ENCODE measurements at regions not wholly inside any gene's neighbourhood (a gene's known extent, or its start where the extent isn't known, plus 50 kb on each side); places are given as distances from the start of the nearest gene placed in this dataset.

GRCh38 chr2:128556633-128557032, 238.0 kb upstream of the HS6ST1 start:
- no peaks in the 10 kb centered on the region for H3K79me2 ChIP-seq (ENCODE audit: insufficient read depth, low read length)
- DNase-seq (ENCODE audit: low spot score) (no peak), FAIRE-seq (no peak), ATAC-seq (no peak)
- ChIA-PET POLR2A (no interaction called here), CTCF (ENCODE audit: low intra/inter-chr PET ratio, low total read pairs) (no interaction called here)
- BruUV-seq (replicated peaks): no TSS peak
- no peak for TF ChIP-seq CBFB (CRISPR knock-in tag; IDR thresholded peaks at IDR 0.05)
- no peak for TF ChIP-seq NR0B2 (CRISPR knock-in tag; IDR thresholded peaks at IDR 0.05)
- no peak for TF ChIP-seq JDP2 (CRISPR knock-in tag; IDR thresholded peaks at IDR 0.05; ENCODE audit: borderline replicate concordance)
- no peak for TF ChIP-seq MATR3 (CRISPR knock-in tag; IDR thresholded peaks at IDR 0.05)
- no peak for TF ChIP-seq THYN1 (CRISPR knock-in tag; IDR thresholded peaks at IDR 0.05; ENCODE audit: borderline replicate concordance, low read depth)
- no peak for TF ChIP-seq ZBTB14 (CRISPR knock-in tag; IDR thresholded peaks at IDR 0.05)
- TF ChIP-seq ZNF784 (CRISPR knock-in tag; IDR thresholded peaks at IDR 0.05; ENCODE audit: borderline replicate concordance): no peak
- TF ChIP-seq ZNF18 (CRISPR knock-in tag; IDR thresholded peaks at IDR 0.05; ENCODE audit: insufficient replicate concordance): no peak
- no peak for TF ChIP-seq ATF1 (CRISPR knock-in tag; IDR thresholded peaks at IDR 0.05)
- no peak for TF ChIP-seq ZBTB46 (CRISPR knock-in tag; IDR thresholded peaks at IDR 0.05; ENCODE audit: borderline replicate concordance)
- TF ChIP-seq ZBTB8A (CRISPR knock-in tag; IDR thresholded peaks at IDR 0.05; ENCODE audit: borderline replicate concordance, low read depth): no peak
- no peak for TF ChIP-seq PTBP1 (IDR thresholded peaks at IDR 0.05; ENCODE audit: low read depth, low read length, poor library complexity, severe bottlenecking)
- no peak overlapping the region for H3K4me3 ChIP-seq (replicated peaks in 1 of 3; ENCODE audit: insufficient read depth in 1 of 3, low read depth in 2 of 3, low read length in 3 of 3)
- peaks cover 0 to 51% of the 10 kb centered on the region in 2 experiments; a peak in 3 of 5 replicates for H3K27me3 ChIP-seq (ENCODE audit: control insufficient read depth in 1 of 2, insufficient read depth in 2 of 2, low read length in 2 of 2)
- no peaks in the 10 kb centered on the region for H4K20me1 ChIP-seq (ENCODE audit: insufficient read depth, low read length)
- intact Hi-C loops (cut with micrococcal nuclease; ENCODE audit: unreplicated experiment) (no loop called here), in situ Hi-C loops (cut with HindIII; ENCODE audit: extremely low pct_ligation_motif_present, low pct_unique_long_range_greater_than_20kb) (no loop called here)
- no peak overlapping the region for H3K9ac ChIP-seq (ENCODE audit: insufficient read depth, low read depth, low read length)
- H3K9me3 ChIP-seq (ENCODE audit: low read length): no peaks in the 10 kb centered on the region
- H3K4me2 ChIP-seq (ENCODE audit: low read depth, low read length): no peak overlapping the region
- H3K27ac ChIP-seq (ENCODE audit: extremely low read length, insufficient read depth, low read length): no peak overlapping the region
- H3K36me3 ChIP-seq (replicated peaks in 1 of 2; ENCODE audit: control insufficient read depth in 1 of 2, insufficient read depth in 2 of 2, low read length in 2 of 2): no peaks in the 10 kb centered on the region
- H2AFZ ChIP-seq (ENCODE audit: low read length): no peak overlapping the region
- WGBS (ENCODE audit: low lambda C conversion rate): 0% methylated on average over 3 of the region's 4 CpGs
- no peaks in the 10 kb centered on the region for H3K4me1 ChIP-seq (ENCODE audit: insufficient read depth, low read length)
